SIG-M5 treated with dmso at 0.1 percent for 504 hours (cell line): ENCODE measurements at regions not wholly inside any gene's neighbourhood (a gene's known extent, or its start where the extent isn't known, plus 50 kb on each side); places are given as distances from the start of the nearest gene placed in this dataset.
"Not testable (repeated sequence)": the region's sequence is repeated elsewhere in the genome, so short reads cannot be mapped to it uniquely, and the experiment has no call there.

Source experiments
- DNase-seq: peaks from one replicate; lab custom pipeline; 2025; ENCODE audit not compliant: unreplicated experiment; lab: John Stamatoyannopoulos, UW

- peak; percentile 51 for DNase-seq
These were observed 53.9 kb upstream of the HEPH start for GRCh38 chrX:66110112-66110511.

- not testable (repeated sequence) for DNase-seq
These were observed 56.2 kb upstream of the HEPH start for GRCh38 chrX:66107860-66108259.

- not testable (repeated sequence) for DNase-seq
These were observed 61.6 kb upstream of the HEPH start for GRCh38 chrX:66102398-66102797.

- DNase-seq = no peak
These were observed 58.3 kb upstream of the VSIG4 start for GRCh38 chrX:66098162-66098561.

- not testable (repeated sequence) for DNase-seq
These were observed 57.1 kb upstream of the VSIG4 start for GRCh38 chrX:66096987-66097386.

GRCh38 chrX:66090004-66090403 is 50.1 kb upstream of the VSIG4 start:
- not testable (repeated sequence) for DNase-seq
